ENCODE measurements at regions not wholly inside any gene's neighbourhood (a gene's known extent, or its start where the extent isn't known, plus 50 kb on each side); places are given as distances from the start of the nearest gene placed in this dataset.

GRCh38 chr7:125459038-125459437 is 529.4 kb upstream of the POT1 start:
- no peak for TF ChIP-seq CTCF (IDR thresholded peaks at IDR 0.05)
- no peak for TF ChIP-seq POLR2A (IDR thresholded peaks at IDR 0.05)

Data from thyroid gland (tissue), 4 donors.